A673 (cell line): ENCODE measurements at regions not wholly inside any gene's neighbourhood (a gene's known extent, or its start where the extent isn't known, plus 50 kb on each side); places are given as distances from the start of the nearest gene placed in this dataset.
A peak's percentile ranks its signal among the peaks of the same experiment; 100 is the strongest.

ENCODE experiments used
- BruUV-seq: library from RNA; stranded (reverse); fragments of 400-500 nt; replicated peaks from 2 replicates; lab custom pipeline; 2021; lab: Mats Ljungman, UMichigan
- CTCF ChIA-PET: fragments of 300-600 bp; sonication (Branson Sonifier 250); formaldehyde crosslinking; loops from one replicate; lab custom pipeline; 2022; ENCODE audit warnings: antibody characterized with exemption; lab: Charles Lee
- POLR2A ChIA-PET: fragments of 300-600 bp; sonication (Branson Sonifier 250); formaldehyde crosslinking; loops from one replicate; lab custom pipeline; 2022; ENCODE audit warnings: antibody characterized with exemption; ENCODE audit not compliant: low non-redundant PET; lab: Charles Lee
- DNase-seq: peaks from one replicate; pipeline ENCODE4 v3.0.0-alpha.2; 2015; ENCODE audit warnings: low spot score
- H3K27ac ChIP-seq: fragments of 200-600 bp; sonication (generic); 2 replicates; pipeline ENCODE4 v1.5.1; 2016; ENCODE audit warnings: mixed run types, low read depth, mild to moderate bottlenecking, mixed read lengths, antibody characterized with exemption, low read length; ENCODE audit not compliant: poor library complexity, severe bottlenecking
- H3K27me3 ChIP-seq: fragments of 200-600 bp; sonication (generic); replicated peaks from 2 replicates; pipeline ENCODE4 v1.6.1; 2017; ENCODE audit warnings: mixed run types, low read depth, mild to moderate bottlenecking, mixed read lengths, antibody characterized with exemption, low read length; ENCODE audit not compliant: insufficient read depth, poor library complexity
- H3K36me3 ChIP-seq: fragments of 200-600 bp; sonication (generic); 2 replicates; pipeline ENCODE4 v1.6.1; 2016; ENCODE audit warnings: mixed run types, mild to moderate bottlenecking, mixed read lengths, antibody characterized with exemption, low read length; ENCODE audit not compliant: insufficient read depth, poor library complexity, severe bottlenecking
- H3K4me1 ChIP-seq: fragments of 200-600 bp; sonication (generic); 2 replicates; pipeline ENCODE4 v1.6.1; 2017; ENCODE audit warnings: mixed run types, mild to moderate bottlenecking, mixed read lengths, antibody characterized with exemption, low read length; ENCODE audit not compliant: insufficient read depth, poor library complexity, severe bottlenecking
- H3K4me3 ChIP-seq: fragments of 200-600 bp; sonication (generic); 2 replicates; pipeline ENCODE4 v1.5.1; 2016; ENCODE audit warnings: low read depth, mixed run types, mild to moderate bottlenecking, mixed read lengths, low read length; ENCODE audit not compliant: poor library complexity, severe bottlenecking
- H3K9me3 ChIP-seq: fragments of 200-600 bp; sonication (generic); 2 replicates; pipeline ENCODE4 v1.6.1; 2016; ENCODE audit warnings: mixed run types, low read depth, mild to moderate bottlenecking, mixed read lengths, antibody characterized with exemption, low read length; ENCODE audit not compliant: poor library complexity, severe bottlenecking
- CTCF ChIP-seq: fragments of 300-800, 200-600 bp; sonication (generic); conservative IDR thresholded peaks from 2 replicates; pipeline ENCODE4 v1.5.1; 2017; ENCODE audit warnings: low read depth, mild to moderate bottlenecking, antibody characterized with exemption, low read length, moderate library complexity, mixed read lengths
- EZH2 ChIP-seq: fragments of 200-600 bp; sonication (generic); IDR thresholded peaks from 2 replicates; pipeline ENCODE4 v1.6.1; 2017; ENCODE audit warnings: borderline replicate concordance, low read depth, mild to moderate bottlenecking, mixed read lengths, antibody characterized with exemption, low read length; ENCODE audit not compliant: poor library complexity, severe bottlenecking
- intact Hi-C: fragments of 100-400 bp; cut with micrococcal nuclease; formaldehyde crosslinking; loops from one replicate; pipeline ENCODE4 v1.10.0; 2022; ENCODE audit not compliant: unreplicated experiment

DNA sequence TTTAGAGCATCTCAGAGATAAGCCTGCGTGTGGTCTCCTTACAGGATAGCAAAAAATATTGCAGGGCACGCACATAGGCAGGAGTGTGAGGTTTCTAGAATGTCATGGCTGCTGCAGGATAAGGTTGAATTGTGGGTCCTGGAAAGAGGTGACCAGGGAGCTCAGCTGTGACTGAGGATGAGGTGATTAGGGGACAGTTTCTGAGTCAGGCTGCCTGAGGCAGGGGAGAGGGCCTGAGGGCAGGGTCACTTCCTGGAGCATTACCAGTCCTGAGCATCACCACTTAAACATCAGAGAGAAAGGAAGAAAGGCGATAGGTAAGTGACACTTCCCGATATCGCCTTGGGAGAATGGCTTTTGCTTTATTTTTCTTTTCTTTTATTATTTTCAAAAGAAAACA, 813.8 kb downstream of the TUSC7 start:
- TF ChIP-seq CTCF (no peak), EZH2 (no peak)
- H3K36me3 ChIP-seq, result no peaks in the 10 kb centered on the region
- no peak overlapping the region for H3K27ac ChIP-seq
- intact Hi-C loops, result no loop called here
- H3K4me3 ChIP-seq, result no peak overlapping the region
- DNase-seq, result no peak
- ChIA-PET POLR2A (no interaction called here), CTCF (no interaction called here)
- H3K4me1 ChIP-seq, result no peaks in the 10 kb centered on the region
- H3K9me3 ChIP-seq, result no peaks in the 10 kb centered on the region
- no peaks in the 10 kb centered on the region for H3K27me3 ChIP-seq
- BruUV-seq, result no TSS peak

DNA sequence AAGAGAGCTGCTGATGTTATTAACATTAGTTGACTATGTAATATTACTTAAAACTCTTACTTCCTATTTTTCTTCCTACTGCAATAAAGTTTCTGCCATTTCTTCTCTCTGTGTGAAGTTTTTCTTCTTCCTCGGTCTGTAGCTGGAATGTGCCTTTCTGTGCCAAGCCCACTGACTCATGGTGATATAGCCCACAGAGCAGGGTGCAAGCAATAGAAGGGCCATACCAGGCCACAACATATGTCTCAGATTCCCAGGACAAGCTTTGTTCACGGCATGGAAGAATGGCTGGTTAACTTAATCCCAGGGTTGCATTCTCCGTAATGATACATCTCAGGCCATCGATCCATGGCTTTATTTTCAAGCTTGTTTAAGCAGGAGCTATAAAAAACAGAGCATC, 815.3 kb downstream of the TUSC7 start:
- TF ChIP-seq CTCF (no peak), EZH2 (no peak)
- no peaks in the 10 kb centered on the region for H3K36me3 ChIP-seq
- no peak overlapping the region for H3K4me3 ChIP-seq
- intact Hi-C loops, result loop anchor here (5.0 kb wide), 3 partner anchors 508 to 753 kb away; no protein-coding TSS in a partner anchor
- no peaks in the 10 kb centered on the region for H3K27me3 ChIP-seq
- no peaks in the 10 kb centered on the region for H3K9me3 ChIP-seq
- CTCF ChIA-PET, result no interaction called here
- BruUV-seq, result no TSS peak
- POLR2A ChIA-PET, result interaction anchor here (0.6 kb wide), 1 partner anchor 507 kb away, joined by 3 read pairs; no protein-coding TSS in a partner anchor
- DNase-seq, result no peak
- no peaks in the 10 kb centered on the region for H3K4me1 ChIP-seq
- no peak overlapping the region for H3K27ac ChIP-seq

- Histone ChIP-seq H3K36me3 (no peaks in the 10 kb centered on the region), H3K27ac (no peak overlapping the region), H3K4me3 (no peak overlapping the region), H3K4me1 (no peaks in the 10 kb centered on the region), H3K27me3 (no peaks in the 10 kb centered on the region), H3K9me3 (no peaks in the 10 kb centered on the region)
- CTCF ChIA-PET, result no interaction called here
- peak; percentile 37 for DNase-seq
- intact Hi-C loops, result loop anchor here (5.0 kb wide), 3 partner anchors 509 to 754 kb away; no protein-coding TSS in a partner anchor
- POLR2A ChIA-PET, result no interaction called here
- no TSS peak for BruUV-seq
- TF ChIP-seq EZH2 (no peak), CTCF (peak; percentile 69)
Measured at GRCh38 chr3:117526470-117527079, 817.0 kb downstream of the TUSC7 start.
